Hepatocyte (in vitro differentiated cells): ENCODE measurements at regions not wholly inside any gene's neighbourhood (a gene's known extent, or its start where the extent isn't known, plus 50 kb on each side); places are given as distances from the start of the nearest gene placed in this dataset.
"Not testable (repeated sequence)": the region's sequence is repeated elsewhere in the genome, so short reads cannot be mapped to it uniquely, and the experiment has no call there.

Experiments used
- CTCF ChIP-seq: fragments of 200-600 bp; sonication (generic); IDR thresholded peaks from 2 replicates; pipeline ENCODE4 v1.5.1; 2016; ENCODE audit warnings: antibody characterized with exemption, mild to moderate bottlenecking; ENCODE audit not compliant: poor library complexity
- EZH2phosphoT487 ChIP-seq: fragments of 200-600 bp; sonication (generic); IDR thresholded peaks from one replicate; pipeline ENCODE4 v1.6.1; 2018; ENCODE audit warnings: antibody characterized with exemption, mild to moderate bottlenecking, low read depth, moderate library complexity; ENCODE audit not compliant: unreplicated experiment, severe bottlenecking

- not testable (repeated sequence) for TF ChIP-seq CTCF, EZH2phosphoT487
Observed at GRCh38 chr5:116705121-116705519, 130.5 kb upstream of the SEMA6A start.
